Activated CD4-positive, alpha-beta T cell treated with anti-CD3 and anti-CD28 coated beads, Interleukin-2, amount 50 U/mL, for 48 hours (primary cell): ENCODE measurements at regions not wholly inside any gene's neighbourhood (a gene's known extent, or its start where the extent isn't known, plus 50 kb on each side); places are given as distances from the start of the nearest gene placed in this dataset.

ENCODE experiments used
- DNase-seq, 2 experiments: peaks; one replicate each; pipeline ENCODE4 v3.0.0-alpha.2; 2020

DNA sequence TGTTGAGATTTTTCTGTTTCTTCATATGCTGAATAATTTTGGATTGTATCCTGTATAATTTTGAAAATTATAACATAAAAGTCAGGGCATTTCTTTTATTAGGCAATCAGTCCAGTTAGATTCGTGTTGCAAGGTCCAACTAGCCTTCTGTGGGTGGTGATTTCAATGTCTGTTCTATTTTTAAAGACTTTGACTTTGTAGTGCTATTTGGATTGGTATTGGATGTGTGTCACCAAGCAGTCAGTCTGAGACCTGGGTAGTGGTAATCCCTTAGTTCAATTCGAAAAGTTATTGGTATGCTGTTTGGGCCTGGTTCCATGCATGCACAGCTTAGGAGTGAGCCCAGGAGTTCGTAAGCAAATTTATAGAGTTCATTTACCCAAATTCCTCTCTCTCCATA, 82.2 kb downstream of the EPDR1 start:
- no peak for DNase-seq

DNA sequence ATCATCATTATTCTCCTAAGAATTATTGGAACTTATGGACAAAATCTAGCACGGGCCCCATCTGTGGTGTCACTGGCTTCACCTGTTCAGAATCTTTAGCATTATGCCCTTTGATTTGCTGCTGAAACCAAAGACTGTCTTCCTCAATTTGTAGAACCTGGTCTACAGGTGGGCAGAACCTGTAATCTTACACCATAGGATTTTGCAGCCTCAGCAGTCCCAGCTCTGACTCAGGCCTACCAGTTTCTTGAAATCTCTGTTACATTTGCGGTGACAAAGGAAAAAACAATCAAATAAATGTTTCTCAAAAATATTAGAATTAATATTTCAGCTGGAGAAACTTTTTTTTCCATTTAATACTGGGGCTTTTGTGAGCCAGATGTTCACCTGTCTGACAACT, 86.1 kb downstream of the EPDR1 start:
- no peak for DNase-seq

DNA sequence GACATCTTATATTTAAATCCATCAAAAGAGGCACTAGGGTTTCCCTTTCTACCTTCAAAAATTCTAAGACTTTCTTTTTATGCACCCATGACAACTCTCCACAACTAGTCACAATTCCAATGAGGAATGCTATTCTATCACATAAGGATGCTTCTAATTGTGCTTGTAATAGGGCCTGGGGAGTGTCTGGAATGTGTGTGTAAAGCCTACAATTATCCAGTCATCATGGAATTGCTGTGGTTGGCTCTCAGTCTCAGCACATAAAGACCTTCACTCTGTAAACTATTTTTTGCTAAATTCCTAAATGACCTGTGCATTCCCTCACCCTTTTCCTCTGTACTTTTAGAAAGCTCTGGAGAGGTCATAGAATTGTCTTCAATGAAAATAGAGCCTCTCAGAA, 86.7 kb downstream of the EPDR1 start:
- DNase-seq, result no peak

DNA sequence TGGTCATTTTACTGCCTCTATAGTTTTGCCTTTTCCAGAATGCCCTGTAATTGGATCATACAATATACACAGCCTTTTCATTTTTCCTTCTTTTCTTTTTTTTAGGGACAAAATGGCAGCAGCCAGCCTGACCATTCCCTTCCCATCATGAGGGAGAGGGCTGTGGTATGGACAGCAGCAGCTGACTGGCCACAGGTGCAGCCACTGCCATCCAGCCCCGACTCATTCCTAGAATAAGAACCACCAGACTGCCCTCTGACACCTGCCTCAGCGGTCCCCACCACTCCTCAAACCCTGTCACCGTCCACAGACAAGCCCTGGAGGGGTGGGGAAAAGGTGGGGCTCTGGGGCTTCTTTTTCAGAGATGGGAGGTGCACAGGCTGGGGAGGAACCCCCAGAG, 92.8 kb downstream of the EPDR1 start:
- no peak for DNase-seq

DNA sequence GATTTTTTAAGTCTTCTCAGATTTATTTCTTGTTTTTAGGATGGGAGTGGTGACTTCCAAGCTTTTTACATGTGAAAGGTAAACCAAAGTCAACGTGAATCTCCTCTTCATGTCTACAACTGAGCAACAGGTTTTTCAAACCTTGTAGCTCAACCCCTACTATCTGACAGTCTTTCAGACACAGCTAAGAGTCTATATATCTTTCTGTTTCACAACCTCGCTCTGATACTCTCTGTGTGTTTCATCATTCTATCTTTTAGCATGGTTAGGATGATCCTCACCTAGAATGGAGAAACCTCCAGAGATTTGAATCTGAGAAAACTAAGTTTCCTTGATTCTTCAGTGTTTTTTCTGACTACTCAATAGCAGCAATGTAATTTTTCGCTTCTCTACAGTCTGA, 96.1 kb downstream of the EPDR1 start:
- no peak for DNase-seq

DNA sequence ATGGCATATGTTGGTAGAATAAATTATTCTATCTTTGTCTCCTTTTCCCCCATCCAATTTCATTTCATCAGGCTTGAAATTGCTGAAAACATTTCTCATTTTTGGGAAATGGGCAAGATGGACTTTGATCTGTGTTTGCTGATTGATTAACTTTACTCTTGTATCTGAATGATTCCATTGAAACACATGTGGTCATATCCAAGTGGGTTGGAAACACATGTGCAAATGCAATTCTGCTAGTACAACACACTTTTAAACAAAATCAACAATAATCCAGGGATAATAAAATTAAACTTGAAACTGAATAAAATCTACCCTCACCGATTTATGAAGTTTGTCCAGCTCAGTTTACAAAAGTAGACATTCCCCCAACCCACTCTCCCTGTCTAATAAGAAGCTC, 96.9 kb downstream of the EPDR1 start:
- no peak for DNase-seq

DNA sequence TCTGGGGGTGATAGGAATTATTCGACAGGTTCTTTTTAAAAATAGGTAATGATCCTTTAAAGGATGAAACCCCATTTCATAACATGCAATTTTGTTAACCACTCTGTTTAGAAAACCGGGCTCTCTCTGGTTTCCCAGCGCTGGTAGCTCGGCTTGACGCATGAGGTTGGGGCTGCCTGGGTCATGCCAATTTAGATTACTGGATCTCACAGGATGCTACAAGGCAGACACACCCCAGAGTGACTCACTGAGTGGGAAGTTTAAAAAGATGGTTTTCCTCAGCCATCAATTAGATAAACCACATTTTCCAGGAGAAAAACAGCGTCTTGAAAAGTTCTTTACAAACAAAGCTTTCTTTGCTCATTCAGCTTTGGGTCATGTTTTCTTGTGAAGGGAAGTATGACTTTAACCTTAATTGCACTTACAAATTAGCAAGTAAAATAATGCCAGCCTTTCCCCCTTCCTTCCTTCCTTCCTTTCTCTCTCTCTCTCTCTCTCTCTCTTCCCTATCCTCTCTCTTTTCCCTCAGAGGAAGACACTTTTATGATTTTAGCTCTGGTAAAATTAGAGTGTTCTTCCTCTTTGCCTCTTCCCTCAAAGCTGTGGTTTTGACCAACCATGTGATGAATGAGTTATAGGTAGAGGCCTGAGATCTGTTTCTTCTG, 99.8 kb downstream of the EPDR1 start:
- no peak for DNase-seq

DNA sequence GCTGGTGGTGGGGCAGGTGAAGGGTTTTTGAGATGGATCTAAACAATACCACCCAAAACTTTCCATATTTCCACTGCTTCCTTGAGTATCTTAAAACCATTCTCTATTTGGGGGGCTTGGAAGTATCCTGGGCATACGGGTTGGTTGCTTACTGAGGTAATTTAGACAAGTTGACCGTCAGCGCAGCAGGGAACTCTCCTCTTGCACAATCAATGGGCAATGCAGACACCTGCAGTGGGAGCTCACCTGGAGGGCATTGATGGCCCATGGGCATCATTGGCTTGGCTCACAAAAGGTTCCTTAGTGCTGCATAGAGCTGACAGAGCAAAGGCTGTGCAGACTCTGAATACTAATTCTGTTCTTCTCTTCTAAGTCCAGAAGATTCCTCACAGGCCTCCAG, 101.5 kb downstream of the EPDR1 start:
- DNase-seq, result no peak

DNA sequence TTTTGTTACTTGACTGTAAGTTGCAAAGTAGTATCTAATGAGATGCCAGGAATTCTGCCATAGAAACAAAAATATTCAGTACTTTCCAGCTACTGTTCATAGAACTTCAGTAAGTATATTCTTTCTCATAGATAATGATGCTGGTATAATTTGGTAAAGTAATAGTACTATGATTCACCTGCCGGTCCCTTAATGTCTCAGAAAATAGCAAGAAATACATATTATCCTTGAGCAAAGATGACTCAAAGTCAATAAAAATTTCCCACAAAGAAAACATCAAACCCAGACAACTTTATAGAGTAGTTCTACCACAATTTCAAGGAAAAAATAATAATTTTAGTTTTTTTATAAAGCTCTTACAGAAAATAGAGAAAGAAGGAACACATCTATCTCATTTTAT, 105.4 kb downstream of the EPDR1 start:
- no peak for DNase-seq

DNA sequence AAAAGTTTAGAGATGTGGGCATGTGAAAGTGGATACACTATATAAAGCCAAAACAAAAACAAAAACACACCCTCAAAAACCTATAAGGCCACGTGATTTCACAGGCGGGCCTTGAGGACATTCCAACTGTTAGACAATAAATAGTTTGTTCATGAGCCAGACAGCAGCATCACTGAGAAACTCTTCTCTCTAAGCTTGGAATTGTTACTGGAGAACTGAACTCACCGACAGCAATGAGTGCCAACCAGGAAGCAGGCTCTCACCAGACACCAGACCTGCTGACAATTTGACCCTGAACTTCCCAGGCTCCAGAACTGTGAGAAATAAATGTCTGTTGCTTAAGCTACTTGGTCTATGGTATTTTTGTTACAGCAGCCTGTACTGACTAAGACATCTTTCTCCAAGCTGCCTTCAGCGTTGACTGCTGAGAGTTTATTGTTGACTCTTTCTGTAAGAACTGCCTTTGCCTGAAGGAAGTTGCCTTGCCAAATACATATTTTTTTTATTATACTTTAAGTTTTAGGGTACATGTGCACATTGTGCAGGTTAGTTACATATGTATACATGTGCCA, 107.5 kb downstream of the EPDR1 start:
- no peak for DNase-seq

DNA sequence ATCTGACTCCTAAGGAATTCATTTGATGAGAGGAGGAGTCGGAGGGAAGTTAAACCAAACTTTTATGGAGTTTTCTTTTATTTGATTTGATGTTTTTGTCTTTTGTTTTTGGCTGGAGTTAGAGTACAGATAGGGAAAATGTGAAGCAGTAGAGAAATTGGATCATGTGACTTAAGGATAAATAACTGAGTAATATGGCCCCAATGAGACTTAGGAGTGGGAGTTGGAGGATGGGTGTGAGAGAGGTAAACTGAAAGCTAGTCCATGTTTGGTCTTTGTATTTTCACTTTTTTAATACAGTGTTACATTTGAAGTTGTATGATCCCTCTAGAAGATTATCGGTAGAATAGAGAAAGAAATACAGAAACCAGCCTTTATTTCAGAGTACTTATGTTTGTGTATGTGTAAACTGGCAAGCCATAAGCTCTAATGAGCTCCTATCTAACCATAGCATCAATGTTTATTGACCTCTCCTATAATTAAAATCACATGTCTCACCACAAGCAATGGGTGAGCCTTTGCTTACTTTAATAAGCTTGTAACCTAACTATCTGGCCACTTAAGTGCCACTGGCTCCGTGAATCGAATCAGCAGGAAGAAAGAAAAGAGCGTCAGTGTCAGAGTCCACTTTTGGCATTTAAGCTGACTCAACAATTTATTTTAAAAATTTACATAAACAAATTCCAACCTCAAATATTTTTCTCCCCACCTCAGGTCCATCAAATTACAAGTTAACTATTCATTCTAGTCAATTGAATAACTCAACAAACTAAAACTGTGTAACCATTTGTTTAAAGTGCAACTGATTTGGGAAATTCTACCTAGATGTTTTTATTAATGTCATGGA, 113.8 kb downstream of the EPDR1 start:
- no peak for DNase-seq

DNA sequence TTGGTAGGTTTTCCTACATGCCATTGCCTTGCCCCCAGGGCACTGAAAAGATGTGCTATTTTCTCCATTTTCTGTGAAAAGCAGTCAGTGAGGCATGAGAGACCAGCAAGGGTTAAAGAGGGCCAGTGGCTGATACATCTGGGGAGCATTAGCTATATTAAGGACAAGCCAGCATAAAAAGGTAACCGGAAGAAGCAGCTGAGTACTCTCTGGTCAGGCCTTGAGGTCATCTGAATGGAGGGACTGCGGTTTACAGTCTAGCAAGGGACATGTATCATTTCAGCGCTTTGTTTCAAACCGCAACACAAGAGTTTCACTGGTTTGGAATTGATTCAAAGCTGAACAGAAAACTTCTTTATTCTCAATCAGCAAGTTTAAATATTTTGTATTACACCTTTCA, 120.4 kb downstream of the EPDR1 start:
- no peak for DNase-seq

DNA sequence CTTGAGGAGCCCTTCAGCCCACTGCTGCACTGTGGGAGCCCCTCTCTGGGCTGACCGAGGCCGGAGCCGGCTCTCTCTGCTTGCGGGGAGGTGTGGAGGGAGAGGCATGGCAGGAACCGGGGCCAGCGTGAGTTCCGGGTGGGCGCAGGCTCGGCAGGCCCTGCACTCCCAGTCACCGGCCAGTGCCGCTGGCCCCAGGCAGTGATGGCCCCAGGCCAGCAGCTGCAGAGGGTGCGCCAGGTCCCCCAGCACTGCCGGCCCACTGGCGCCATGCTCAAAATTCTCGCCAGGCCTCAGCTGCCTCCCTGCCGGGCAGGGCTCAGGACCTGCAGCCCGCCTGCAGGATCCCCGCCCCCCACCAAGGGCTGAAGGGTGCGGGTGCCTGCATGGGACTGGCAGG, 128.4 kb upstream of the STARD3NL start:
- DNase-seq, result no peak

DNA sequence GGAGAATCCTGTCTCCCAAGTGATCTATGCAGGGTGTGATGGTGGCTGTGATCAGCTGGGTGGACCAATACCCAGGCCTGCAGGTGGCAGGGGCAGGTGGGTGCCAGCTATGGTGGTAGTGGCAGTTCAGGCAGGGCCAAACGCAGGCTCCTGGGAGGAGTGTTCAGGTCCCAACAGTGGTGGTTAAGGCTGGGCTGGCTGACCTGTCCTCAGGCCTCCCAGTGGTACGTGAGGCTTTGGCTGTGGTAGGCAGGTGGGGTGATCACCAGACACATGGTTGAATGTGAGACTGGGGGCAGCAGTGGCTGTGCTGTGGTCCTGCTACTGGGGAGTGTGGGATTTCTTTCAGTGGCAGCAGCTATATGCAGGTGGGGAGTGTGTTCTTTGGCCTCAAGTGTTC, 126.7 kb upstream of the STARD3NL start:
- no peak for DNase-seq

DNA sequence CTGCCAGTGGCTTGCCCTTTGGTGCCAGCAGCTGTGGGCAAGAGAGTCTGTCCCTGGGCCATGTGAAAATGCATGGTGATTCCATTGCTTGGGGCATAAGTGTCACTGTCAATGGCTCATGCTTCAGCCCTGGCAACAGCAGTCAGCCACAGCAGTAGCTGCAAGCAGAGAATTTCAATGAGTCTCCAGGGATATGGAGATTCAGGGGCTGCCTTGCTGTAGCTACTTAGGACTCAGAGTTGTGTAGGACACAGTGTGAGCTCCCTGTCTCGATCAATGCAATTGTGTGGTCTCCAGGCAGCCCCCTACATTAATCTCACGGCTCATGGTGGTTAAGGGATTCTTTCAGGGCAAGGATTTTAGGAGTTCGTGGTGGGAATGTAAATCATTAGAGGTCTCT, 126.3 kb upstream of the STARD3NL start:
- DNase-seq, result no peak

DNA sequence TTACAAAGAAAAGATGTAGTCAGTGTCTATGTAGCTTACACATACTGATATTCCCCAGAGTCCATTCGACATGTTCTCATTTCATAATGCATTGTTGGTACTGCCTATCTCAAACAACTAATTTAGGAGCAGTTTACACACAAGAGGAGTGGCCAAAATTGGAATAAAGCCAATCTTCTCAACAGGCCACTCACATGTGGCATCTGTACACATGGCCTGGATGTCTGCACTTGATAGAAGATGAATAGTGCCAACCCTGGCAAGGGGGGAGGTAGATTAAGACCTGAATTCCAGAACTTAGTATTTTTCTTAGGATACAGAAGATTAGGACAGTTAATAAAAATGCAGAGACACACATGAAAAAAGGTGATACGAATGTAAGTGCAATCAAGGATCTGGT, 125.3 kb upstream of the STARD3NL start:
- DNase-seq, result no peak

DNA sequence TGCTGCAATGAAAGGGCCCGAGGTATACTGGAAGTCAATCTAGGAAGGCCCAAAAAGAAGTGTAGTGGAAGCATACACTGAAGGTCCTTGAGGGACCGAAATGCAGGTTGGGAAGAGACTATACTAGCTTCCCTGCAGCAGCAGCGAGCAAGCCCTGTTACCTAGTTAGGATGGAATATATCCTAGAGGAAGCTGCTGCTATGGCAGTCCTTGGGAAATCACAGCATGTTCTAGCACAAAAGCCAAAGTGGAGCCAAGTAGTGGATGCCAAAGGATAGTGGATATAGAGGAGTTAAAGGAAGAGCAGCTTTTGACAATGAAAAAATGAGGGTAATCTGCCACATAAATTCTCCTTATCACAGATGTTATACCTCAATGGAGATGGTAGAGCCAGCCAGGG, 123.8 kb upstream of the STARD3NL start:
- DNase-seq, result no peak

DNA sequence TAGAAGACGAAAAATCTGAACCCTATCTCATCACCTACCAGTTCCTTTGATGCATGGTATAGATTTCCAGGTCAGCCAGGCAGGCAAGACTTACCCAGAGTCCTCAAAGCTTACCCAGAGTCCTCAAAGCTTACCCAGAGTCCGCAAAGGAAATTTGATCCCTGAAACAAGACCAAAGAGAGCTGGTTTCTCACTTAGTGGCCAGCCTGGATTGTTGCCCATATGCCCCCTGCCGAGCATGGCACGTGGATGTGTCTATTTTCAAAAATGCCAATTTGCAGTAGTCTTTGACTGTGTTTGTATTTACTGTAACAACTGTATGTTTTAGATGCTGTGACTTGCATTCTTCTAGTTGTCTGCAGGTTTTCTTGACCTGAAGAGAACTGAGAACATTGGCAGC, 120.2 kb upstream of the STARD3NL start:
- no peak for DNase-seq

DNA sequence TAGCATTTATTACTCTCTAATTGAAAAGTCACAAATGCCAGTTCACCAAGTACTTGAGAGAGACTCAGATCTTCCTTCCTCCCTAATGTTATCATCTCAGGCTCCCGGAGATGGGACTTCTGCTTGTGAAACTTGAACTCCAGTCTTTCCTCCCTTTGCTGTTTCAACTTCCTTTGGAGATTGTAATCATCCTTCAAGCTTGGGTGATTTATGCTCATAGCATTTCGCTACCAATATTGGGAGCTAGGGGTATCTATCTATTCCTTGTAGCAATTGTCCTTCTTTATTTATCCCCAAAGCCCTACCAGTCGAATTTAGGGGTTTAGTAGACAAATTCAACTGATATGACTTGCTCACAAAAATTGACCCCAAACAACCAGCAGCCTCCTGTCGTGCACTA, 117.9 kb upstream of the STARD3NL start:
- no peak for DNase-seq

DNA sequence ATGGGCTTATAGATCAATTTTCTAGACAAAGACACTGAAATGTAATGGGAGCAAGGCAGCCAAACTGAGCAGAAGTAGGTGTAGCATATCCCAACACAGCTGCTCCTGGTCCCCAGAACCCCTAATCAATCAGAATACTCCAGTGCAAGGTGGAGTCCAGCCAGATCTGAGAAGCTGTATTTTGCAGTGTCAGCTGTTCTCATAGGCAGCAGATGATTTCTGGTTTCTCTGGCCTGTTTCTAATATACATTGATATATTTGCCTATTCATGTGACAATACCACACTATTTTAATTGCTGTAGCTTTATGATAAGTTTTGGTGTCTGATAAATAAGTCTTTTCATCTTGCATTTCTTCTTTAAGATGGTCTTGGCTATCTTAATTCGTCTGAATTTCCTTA, 117.4 kb upstream of the STARD3NL start:
- DNase-seq, result no peak

DNA sequence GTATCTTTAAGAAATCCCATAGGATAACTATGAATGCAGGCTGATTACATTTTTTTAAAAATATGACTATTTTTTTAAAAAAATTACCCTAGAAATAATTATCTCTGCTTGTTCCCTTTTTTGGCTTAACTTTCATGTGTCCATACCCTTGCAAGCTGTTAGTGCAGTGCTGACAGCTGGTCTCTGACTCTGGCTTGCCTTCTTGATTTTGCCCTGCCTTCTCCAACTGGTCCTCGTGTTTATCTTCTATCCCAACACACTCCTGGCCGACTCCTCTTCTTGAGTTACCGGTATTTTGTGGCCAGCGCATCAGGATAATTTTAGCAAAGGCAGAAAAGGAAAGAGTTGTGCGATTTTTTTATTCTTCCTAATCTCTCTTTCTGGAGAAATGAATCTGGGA, 111.7 kb upstream of the STARD3NL start:
- no peak for DNase-seq

DNA sequence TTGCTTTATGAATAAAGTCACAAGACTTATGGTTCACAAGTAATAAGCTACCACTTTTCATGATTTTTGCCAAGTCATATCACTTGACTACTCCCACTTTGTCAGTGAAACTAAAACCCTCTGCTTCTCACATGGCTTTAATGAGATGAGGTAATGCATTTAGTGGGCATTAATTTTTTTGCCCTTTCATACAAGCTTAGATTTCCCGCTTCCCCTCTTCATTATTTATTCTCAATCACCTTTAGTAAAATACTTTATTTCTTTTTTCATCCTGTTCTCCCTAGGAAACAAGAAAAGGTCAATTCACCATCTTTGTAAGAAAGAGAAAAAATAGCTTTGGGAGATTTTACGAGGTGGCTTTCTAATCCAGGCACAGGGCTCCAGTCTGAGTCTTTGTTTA, 109.6 kb upstream of the STARD3NL start:
- no peak for DNase-seq

DNA sequence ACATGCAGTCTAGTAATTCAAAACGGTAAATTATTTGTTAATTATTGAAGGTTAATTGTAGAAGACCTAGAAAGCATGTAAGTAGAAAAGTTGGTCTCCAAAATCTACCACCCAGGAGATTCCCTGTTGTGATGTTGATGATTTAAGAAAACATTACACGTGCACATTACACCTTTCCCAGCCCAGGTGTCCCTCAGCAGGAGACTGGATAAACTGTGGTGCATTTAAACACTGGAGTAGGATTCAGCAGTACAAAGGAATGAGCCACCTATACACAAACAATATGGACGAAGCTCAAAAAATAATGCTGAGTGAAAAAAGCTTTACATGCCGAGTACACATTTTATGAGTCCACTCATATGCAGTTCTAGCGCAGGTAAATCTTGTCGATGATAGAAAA, 109.0 kb upstream of the STARD3NL start:
- no peak for DNase-seq

DNA sequence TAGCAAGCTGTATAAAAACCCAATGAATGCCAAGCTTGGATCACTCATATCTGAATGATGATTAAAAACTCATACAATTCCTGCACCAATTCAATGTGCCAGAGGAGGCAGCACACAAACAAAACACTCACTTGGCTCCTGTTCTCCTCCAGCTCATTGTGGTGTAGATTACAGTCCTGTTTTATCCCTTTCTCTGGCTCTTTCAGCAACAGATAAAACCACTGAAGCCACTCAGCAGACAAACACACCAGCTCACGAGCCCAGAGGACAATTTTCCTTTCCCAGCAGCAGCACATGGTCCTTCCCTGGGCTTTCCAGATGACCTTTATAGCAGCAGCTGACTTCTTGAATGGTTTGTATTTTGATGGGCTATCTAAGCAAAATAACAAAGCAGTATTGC, 107.3 kb upstream of the STARD3NL start:
- no peak for DNase-seq

DNA sequence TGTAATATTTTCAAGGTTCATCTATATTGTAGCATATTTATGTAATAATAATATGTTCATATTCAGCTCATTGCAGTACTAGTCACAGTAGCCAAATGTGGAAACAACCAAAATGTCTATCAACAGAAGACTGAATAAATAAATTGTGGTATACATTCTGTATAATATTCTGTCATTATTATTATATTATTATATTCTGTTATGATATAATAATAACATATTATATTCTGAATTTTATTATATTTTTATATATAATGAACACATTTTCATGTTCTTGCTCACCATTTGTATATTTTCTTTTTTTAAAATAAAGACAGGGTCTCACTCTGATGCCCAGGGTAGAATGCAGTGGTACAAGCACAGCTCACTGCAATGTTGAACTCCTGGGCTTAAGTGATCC, 91.2 kb upstream of the STARD3NL start:
- DNase-seq, result no peak
